Thymus (tissue), 11 donors: ENCODE measurements at regions not wholly inside any gene's neighbourhood (a gene's known extent, or its start where the extent isn't known, plus 50 kb on each side); places are given as distances from the start of the nearest gene placed in this dataset.

Experiments
- DNase-seq, 9 donors: peaks; one replicate each; pipeline ENCODE4 v3.0.0-alpha.2; 2013; ENCODE audit warnings: low spot score in 9 of 9, low read depth in 6 of 9, missing footprints in 1 of 9
- H3K27ac ChIP-seq, 2 donors: one replicate each; pipeline ENCODE4 v1.5.1; 2013; ENCODE audit warnings: control low read depth in 1 of 2, low read depth in 1 of 2, low read length in 1 of 2, mild to moderate bottlenecking in 1 of 2, moderate library complexity in 1 of 2
- H3K27me3 ChIP-seq, 2 donors: one replicate each; pipeline ENCODE4 v1.5.1; 2013; ENCODE audit warnings: low read length in 1 of 2; ENCODE audit not compliant: control insufficient read depth in 2 of 2, insufficient read depth in 1 of 2
- H3K36me3 ChIP-seq, 2 donors: one replicate each; pipeline ENCODE4 v1.5.1; 2013; ENCODE audit warnings: low read length in 1 of 2, mild to moderate bottlenecking in 1 of 2, moderate library complexity in 1 of 2; ENCODE audit not compliant: control insufficient read depth in 2 of 2, insufficient read depth in 2 of 2
- H3K4me1 ChIP-seq, 2 donors: one replicate each; pipeline ENCODE4 v1.5.1; 2013; ENCODE audit warnings: low read length in 2 of 2; ENCODE audit not compliant: control insufficient read depth in 2 of 2, insufficient read depth in 2 of 2
- H3K4me3 ChIP-seq, 2 donors: one replicate each; pipeline ENCODE4 v1.5.1; 2013; ENCODE audit warnings: low read length in 2 of 2, control low read depth in 1 of 2, mild to moderate bottlenecking in 1 of 2
- H3K9me3 ChIP-seq, 2 donors: one replicate each; pipeline ENCODE4 v1.5.1; 2013; ENCODE audit warnings: low read length in 1 of 2, mild to moderate bottlenecking in 1 of 2; ENCODE audit not compliant: control insufficient read depth in 2 of 2, insufficient read depth in 1 of 2
- WGBS: extraction: QIAGEN DNeasy Blood & Tissue Kit; methylation state at CpG from one replicate; pipeline ENCODE4 v1.1.7; 2013; 5-methylcytosine and 5-hydroxymethylcytosine counted together
- donor health status: healthy.

- Histone ChIP-seq H3K4me3 (no peak overlapping the region), H3K4me1 (no peaks in the 10 kb centered on the region), H3K27ac (no peak overlapping the region), H3K9me3 (no peaks in the 10 kb centered on the region), H3K36me3 (no peaks in the 10 kb centered on the region), H3K27me3 (no peaks in the 10 kb centered on the region)
- DNase-seq: no peak
- 87% methylated on average over 4 of the region's 4 CpGs for WGBS
Measured at GRCh38 chr7:70926666-70927065, 205.3 kb upstream of the GALNT17 start.

GRCh38 chr7:70935311-70935710, 196.6 kb upstream of the GALNT17 start:
- no peak overlapping the region for H3K4me3 ChIP-seq
- 88% methylated on average over 8 of the region's 8 CpGs for WGBS
- peaks cover 0 to 6% of the 10 kb centered on the region in 2 donors for H3K9me3 ChIP-seq
- H3K27me3 ChIP-seq: no peaks in the 10 kb centered on the region
- H3K36me3 ChIP-seq: no peaks in the 10 kb centered on the region
- no peaks in the 10 kb centered on the region for H3K4me1 ChIP-seq
- DNase-seq: no peak
- no peak overlapping the region for H3K27ac ChIP-seq

DNA sequence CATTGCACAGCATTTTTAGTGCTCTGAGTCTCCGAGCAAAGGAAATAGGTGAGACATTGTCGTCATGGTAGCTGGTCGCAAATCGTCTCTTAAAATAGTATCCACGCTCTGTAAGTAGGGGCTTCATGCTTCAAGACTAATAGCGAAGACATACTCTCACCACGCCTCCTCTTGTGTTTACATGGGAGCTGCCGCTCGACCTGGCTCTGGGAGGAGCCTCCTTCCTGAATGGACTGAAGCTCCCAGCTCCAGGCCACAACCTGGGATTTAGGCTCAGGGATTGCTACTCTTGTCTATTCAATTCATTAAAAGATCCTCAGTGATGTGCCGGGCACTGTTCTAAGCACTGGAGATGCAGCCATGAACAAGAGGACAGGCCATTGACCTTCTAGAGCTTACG, 196.1 kb upstream of the GALNT17 start:
- Histone ChIP-seq H3K27me3 (no peaks in the 10 kb centered on the region), H3K9me3 (peaks cover 0 to 6% of the 10 kb centered on the region in 2 donors), H3K4me1 (no peaks in the 10 kb centered on the region), H3K4me3 (no peak overlapping the region), H3K27ac (no peak overlapping the region), H3K36me3 (no peaks in the 10 kb centered on the region)
- WGBS: 77% methylated on average over 11 of the region's 11 CpGs
- DNase-seq: no peak

DNA sequence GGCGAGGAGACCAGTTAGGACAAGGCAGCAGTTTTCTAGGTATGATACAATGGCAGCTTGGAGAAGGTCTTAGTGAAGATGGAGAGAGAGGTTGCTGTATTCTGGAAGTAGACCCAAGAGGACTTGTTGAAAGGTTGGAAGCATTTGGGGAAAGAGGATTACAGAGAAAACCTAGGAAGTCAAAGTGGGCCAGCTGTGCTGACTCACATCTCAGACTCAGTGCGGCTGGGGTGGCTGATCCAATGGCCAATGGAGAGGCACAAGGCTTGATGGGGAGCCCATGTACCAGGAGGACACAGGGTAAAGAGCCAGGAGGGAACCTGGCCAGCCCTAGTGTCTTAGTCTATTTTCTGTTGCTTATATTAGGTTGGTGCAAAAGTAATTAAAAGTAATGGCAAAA, 194.5 kb upstream of the GALNT17 start:
- H3K27me3 ChIP-seq: no peaks in the 10 kb centered on the region
- WGBS: 95% methylated on average over 2 of the region's 2 CpGs
- no peak for DNase-seq

GRCh38 chr7:70940597-70940996, 191.3 kb upstream of the GALNT17 start:
- no peak overlapping the region for H3K27ac ChIP-seq
- H3K36me3 ChIP-seq: no peaks in the 10 kb centered on the region
- no peaks in the 10 kb centered on the region for H3K27me3 ChIP-seq
- no peak overlapping the region for H3K4me3 ChIP-seq
- H3K9me3 ChIP-seq: peaks cover 0 to 6% of the 10 kb centered on the region in 2 donors
- no peaks in the 10 kb centered on the region for H3K4me1 ChIP-seq
- no peak for DNase-seq
- WGBS: 98% methylated on average over 2 of the region's 2 CpGs

More for the DNA sequence above, 194.5 kb upstream of the GALNT17 start:
- H3K4me1 ChIP-seq: no peaks in the 10 kb centered on the region
- H3K4me3 ChIP-seq: no peak overlapping the region
- H3K36me3 ChIP-seq: no peaks in the 10 kb centered on the region
- H3K27ac ChIP-seq: no peak overlapping the region
- H3K9me3 ChIP-seq: peaks cover 0 to 6% of the 10 kb centered on the region in 2 donors

GRCh38 chr7:70942791-70943190, 189.2 kb upstream of the GALNT17 start:
- no peak for DNase-seq
- Histone ChIP-seq H3K27me3 (no peaks in the 10 kb centered on the region), H3K4me3 (no peak overlapping the region), H3K36me3 (no peaks in the 10 kb centered on the region), H3K9me3 (peaks cover 0 to 6% of the 10 kb centered on the region in 2 donors), H3K4me1 (no peaks in the 10 kb centered on the region), H3K27ac (no peak overlapping the region)
- 90% methylated on average over 7 of the region's 7 CpGs for WGBS

DNA sequence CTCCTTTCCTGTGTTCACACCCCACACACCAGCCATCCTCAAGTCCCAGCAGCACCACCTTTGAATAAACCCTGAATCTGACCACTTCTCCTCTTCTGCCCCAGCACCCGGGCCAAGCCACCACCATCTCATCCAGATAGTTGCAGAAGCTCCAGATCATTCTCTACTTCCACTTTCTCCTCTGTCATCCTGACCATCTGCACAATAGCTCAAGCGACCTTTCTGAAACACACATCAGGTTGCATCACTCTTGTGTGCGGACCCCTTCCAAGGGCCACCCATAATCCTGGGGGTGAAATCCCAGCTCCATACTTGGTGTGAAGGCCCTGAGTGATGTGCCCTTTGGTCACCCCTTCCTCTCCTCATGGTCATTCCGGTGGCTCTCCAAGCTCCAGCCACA, 187.4 kb upstream of the GALNT17 start:
- DNase-seq: no peak
- H3K27ac ChIP-seq: no peak overlapping the region
- WGBS: 77% methylated on average over 4 of the region's 4 CpGs

GRCh38 chr7:70947181-70947580, 184.8 kb upstream of the GALNT17 start:
- Histone ChIP-seq H3K27ac (no peak overlapping the region), H3K36me3 (no peaks in the 10 kb centered on the region), H3K27me3 (no peaks in the 10 kb centered on the region), H3K4me3 (no peak overlapping the region), H3K4me1 (no peaks in the 10 kb centered on the region), H3K9me3 (peaks cover 0 to 12% of the 10 kb centered on the region in 2 donors)
- WGBS: 81% methylated on average over 2 of the region's 2 CpGs
- no peak for DNase-seq

More for the DNA sequence above, 187.4 kb upstream of the GALNT17 start:
- H3K36me3 ChIP-seq: no peaks in the 10 kb centered on the region
- no peak overlapping the region for H3K4me3 ChIP-seq
- no peaks in the 10 kb centered on the region for H3K9me3 ChIP-seq
- no peaks in the 10 kb centered on the region for H3K4me1 ChIP-seq
- H3K27me3 ChIP-seq: no peaks in the 10 kb centered on the region

- H3K27ac ChIP-seq: no peak overlapping the region
- no peak overlapping the region for H3K4me3 ChIP-seq
- no peaks in the 10 kb centered on the region for H3K36me3 ChIP-seq
- H3K4me1 ChIP-seq: no peaks in the 10 kb centered on the region
- H3K9me3 ChIP-seq: peaks cover 0 to 12% of the 10 kb centered on the region in 2 donors
- H3K27me3 ChIP-seq: no peaks in the 10 kb centered on the region
- no peak for DNase-seq
Measured at GRCh38 chr7:70949862-70950261, 182.1 kb upstream of the GALNT17 start.
